ENCODE measurements at regions not wholly inside any gene's neighbourhood (a gene's known extent, or its start where the extent isn't known, plus 50 kb on each side); places are given as distances from the start of the nearest gene placed in this dataset.

DNA sequence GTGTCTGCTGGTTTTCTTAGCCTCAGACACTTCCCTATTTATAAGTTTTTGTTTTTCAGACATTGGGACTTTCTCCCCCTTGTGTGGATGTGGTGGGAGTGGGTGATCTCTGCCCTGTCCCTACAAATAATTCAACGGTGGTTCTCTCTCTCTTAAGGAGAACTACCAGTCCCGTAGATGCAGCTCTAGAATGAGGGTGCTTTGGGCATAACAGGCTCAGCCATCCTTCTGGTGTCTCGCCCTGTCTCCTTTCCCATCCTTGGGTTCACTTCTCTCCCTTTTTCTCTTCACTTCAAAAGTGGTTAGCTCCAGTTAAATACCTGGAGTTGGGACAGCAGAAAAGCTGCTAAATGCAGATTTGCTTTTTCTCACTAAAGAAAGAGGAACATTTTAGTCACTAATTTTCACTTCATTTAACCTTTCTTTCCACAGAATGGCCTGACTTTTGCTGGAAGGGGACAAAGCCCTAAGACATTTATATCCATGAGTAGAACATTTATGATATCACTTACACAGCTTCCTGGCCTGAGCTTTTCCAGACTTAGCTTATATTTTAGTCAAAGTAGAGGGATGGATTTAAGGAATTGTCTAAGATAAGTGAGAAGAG, 121.2 kb upstream of the CXCR4 start:
- H3K4me1 ChIP-seq (ENCODE audit: insufficient read depth, low read length, severe bottlenecking) = peaks cover 87% of the 10 kb centered on the region
- peak overlapping the region; percentile 100 for H3K27ac ChIP-seq (ENCODE audit: low read depth, low read length, poor library complexity, severe bottlenecking)

DNA sequence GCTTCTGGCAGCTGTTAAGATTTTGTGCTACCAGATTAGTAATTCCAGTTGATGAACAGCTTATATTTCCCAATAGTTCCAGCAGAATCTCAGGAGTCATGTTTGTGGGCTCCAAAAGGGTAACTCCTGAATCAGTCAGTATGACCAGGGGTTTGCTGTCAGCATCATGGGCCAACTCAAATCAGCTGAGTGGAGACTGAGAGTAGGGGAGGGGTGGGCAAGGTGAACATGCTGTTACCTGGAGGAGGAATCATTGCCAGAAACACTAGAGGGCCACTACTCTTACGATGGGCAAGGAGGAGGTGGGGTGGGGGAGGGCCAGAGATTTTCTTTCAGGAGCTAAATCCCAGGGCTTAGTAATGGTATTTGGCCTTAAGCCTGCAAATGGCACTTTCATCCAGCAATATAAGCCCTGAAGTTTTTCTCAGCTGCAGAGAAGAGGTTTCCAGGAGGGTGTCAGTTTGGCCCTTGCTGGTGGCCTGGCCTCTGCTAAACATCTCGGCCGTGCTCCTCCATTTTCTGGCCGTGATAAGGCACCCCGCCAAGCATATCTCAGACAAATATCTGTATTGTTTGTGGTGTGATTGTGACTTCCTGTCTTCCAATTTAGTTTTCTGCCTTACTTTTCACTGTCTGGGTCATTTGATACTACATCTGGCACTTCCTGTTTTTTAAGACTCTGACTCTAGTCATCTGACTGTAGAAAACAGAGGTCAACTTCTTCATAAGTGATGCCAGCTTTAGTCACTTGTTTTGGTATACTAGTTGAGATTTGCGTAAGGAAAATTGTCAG, 120.5 kb upstream of the CXCR4 start:
- Histone ChIP-seq H3K4me3 (ENCODE audit: low read depth, low read length, poor library complexity, severe bottlenecking) (peak overlapping the region; percentile 16), H3K27ac (ENCODE audit: low read depth, low read length, poor library complexity, severe bottlenecking) (peak overlapping the region; percentile 100), H2AFZ (ENCODE audit: low read length) (no peak overlapping the region), H3K9me2 (ENCODE audit: low read depth, low read length) (no peaks in the 10 kb centered on the region), H3K4me2 (ENCODE audit: low read length) (peak overlapping the region; percentile 66), H3K4me1 (ENCODE audit: insufficient read depth, low read length, severe bottlenecking) (peaks cover 82% of the 10 kb centered on the region), H3F3A (ENCODE audit: insufficient read depth, low read length) (peaks cover 9% of the 10 kb centered on the region; the same call in 1 of the 2 replicates), H3K27me3 (ENCODE audit: insufficient read depth, low read length) (no peaks in the 10 kb centered on the region), H3K9me3 (ENCODE audit: low read length) (no peaks in the 10 kb centered on the region), H4K20me1 (ENCODE audit: insufficient read depth, low read length) (no peaks in the 10 kb centered on the region), H3K79me2 (ENCODE audit: insufficient read depth, low read length) (no peaks in the 10 kb centered on the region), H3K9ac (ENCODE audit: low read length) (peak overlapping the region; percentile 75), H3K36me3 (ENCODE audit: insufficient read depth, low read length) (no peaks in the 10 kb centered on the region)
- TF ChIP-seq, protein P1, sequence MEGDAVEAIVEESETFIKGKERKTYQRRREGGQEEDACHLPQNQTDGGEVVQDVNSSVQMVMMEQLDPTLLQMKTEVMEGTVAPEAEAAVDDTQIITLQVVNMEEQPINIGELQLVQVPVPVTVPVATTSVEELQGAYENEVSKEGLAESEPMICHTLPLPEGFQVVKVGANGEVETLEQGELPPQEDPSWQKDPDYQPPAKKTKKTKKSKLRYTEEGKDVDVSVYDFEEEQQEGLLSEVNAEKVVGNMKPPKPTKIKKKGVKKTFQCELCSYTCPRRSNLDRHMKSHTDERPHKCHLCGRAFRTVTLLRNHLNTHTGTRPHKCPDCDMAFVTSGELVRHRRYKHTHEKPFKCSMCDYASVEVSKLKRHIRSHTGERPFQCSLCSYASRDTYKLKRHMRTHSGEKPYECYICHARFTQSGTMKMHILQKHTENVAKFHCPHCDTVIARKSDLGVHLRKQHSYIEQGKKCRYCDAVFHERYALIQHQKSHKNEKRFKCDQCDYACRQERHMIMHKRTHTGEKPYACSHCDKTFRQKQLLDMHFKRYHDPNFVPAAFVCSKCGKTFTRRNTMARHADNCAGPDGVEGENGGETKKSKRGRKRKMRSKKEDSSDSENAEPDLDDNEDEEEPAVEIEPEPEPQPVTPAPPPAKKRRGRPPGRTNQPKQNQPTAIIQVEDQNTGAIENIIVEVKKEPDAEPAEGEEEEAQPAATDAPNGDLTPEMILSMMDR (IDR thresholded peaks at IDR 0.05; ENCODE audit: low read length) = no peak
- TF ChIP-seq EZH2 (IDR thresholded peaks at IDR 0.05; ENCODE audit: borderline replicate concordance, low read length) = no peak

More for the DNA sequence above, 121.2 kb upstream of the CXCR4 start:
- Histone ChIP-seq H3K4me2 (ENCODE audit: low read length) (peak overlapping the region; percentile 66), H3F3A (ENCODE audit: insufficient read depth, low read length) (peaks cover 9% of the 10 kb centered on the region; the same call in 1 of the 2 replicates), H3K9ac (ENCODE audit: low read length) (peak overlapping the region; percentile 75), H2AFZ (ENCODE audit: low read length) (no peak overlapping the region), H3K79me2 (ENCODE audit: insufficient read depth, low read length) (no peaks in the 10 kb centered on the region), H3K36me3 (ENCODE audit: insufficient read depth, low read length) (no peaks in the 10 kb centered on the region), H3K4me3 (ENCODE audit: low read depth, low read length, poor library complexity, severe bottlenecking) (peak overlapping the region; percentile 19), H3K9me2 (ENCODE audit: low read depth, low read length) (no peaks in the 10 kb centered on the region), H3K27me3 (ENCODE audit: insufficient read depth, low read length) (no peaks in the 10 kb centered on the region), H3K9me3 (ENCODE audit: low read length) (no peaks in the 10 kb centered on the region), H4K20me1 (ENCODE audit: insufficient read depth, low read length) (no peaks in the 10 kb centered on the region)
- TF ChIP-seq, protein P1 (IDR thresholded peaks at IDR 0.05; ENCODE audit: low read length) = no peak
- TF ChIP-seq EZH2 (IDR thresholded peaks at IDR 0.05; ENCODE audit: borderline replicate concordance, low read length) = no peak

DNA sequence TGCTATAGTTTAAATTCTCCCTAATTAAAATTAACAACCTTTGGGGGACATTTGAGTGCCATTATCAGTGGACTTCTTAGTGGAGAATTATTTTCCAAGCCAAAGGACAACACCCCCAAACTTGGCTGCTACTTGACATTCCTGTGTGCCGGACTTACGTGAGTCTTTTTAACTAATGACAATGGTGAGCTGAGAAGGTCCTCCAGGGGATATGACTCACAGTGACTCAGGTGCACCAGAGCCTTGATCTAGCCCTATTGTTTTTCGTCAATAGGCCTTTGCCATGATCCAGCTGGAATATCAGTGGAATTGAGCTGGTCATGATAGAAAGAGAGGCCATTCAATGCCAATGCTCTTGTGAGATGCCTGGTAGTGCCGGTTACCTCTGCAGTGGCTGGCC, 118.1 kb upstream of the CXCR4 start:
- Histone ChIP-seq H3K36me3 (ENCODE audit: insufficient read depth, low read length) (no peaks in the 10 kb centered on the region), H3K79me2 (ENCODE audit: insufficient read depth, low read length) (no peaks in the 10 kb centered on the region), H3K9ac (ENCODE audit: low read length) (no peak overlapping the region), H3K4me2 (ENCODE audit: low read length) (no peak overlapping the region), H3K4me3 (ENCODE audit: low read depth, low read length, poor library complexity, severe bottlenecking) (no peak overlapping the region), H3K9me3 (ENCODE audit: low read length) (no peaks in the 10 kb centered on the region), H4K20me1 (ENCODE audit: insufficient read depth, low read length) (no peaks in the 10 kb centered on the region), H3K27me3 (ENCODE audit: insufficient read depth, low read length) (no peaks in the 10 kb centered on the region), H3K9me2 (ENCODE audit: low read depth, low read length) (no peaks in the 10 kb centered on the region), H3K27ac (ENCODE audit: low read depth, low read length, poor library complexity, severe bottlenecking) (peak overlapping the region; percentile 100), H3F3A (ENCODE audit: insufficient read depth, low read length) (peaks cover 9% of the 10 kb centered on the region; the same call in 1 of the 2 replicates), H2AFZ (ENCODE audit: low read length) (no peak overlapping the region), H3K4me1 (ENCODE audit: insufficient read depth, low read length, severe bottlenecking) (peaks cover 77% of the 10 kb centered on the region)
- TF ChIP-seq, protein P1 (IDR thresholded peaks at IDR 0.05; ENCODE audit: low read length) = no peak
- TF ChIP-seq EZH2 (IDR thresholded peaks at IDR 0.05; ENCODE audit: borderline replicate concordance, low read length) = no peak
